Stimulated activated CD4-positive, alpha-beta T cell treated with anti-CD3 and anti-CD28 coated beads, TNF-alpha, amount 100 ng/mL, for 24 hours (primary cell): ENCODE measurements at regions not wholly inside any gene's neighbourhood (a gene's known extent, or its start where the extent isn't known, plus 50 kb on each side); places are given as distances from the start of the nearest gene placed in this dataset.
A peak's percentile ranks its signal among the peaks of the same experiment; 100 is the strongest.

Experiments
- DNase-seq, 3 experiments: peaks; one replicate each; pipeline ENCODE4 v3.0.0-alpha.2; 2020; ENCODE audit warnings: low read depth in 3 of 3

- no peak for DNase-seq
Observed at GRCh38 chr10:128221807-128222206, 95.6 kb upstream of the MKI67 start.

DNA sequence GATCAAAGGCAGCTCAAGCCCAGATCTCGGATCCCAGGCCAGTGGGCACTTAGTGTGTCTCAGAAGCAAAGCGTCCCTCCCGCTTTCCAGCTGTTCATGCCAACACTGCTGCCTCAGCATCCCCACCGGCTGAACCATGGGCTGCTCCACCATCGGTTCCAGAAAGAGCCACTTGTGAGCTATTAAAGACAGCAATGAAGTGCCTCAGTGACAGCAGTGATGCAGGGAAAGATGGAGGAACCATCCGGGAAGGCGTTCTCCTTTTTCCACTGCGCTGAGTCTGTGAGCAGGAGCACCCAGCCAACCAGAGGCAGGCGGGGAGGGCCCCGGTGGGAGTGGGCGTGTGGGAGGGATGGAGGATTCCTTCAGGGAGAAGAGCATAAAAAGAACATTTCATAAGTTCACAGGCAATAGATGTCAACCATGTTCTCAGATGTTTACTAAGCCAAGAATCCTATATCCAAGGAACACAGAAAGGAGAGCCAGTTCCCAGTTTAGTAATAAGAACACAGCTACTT, 96.2 kb upstream of the MKI67 start:
- no peak for DNase-seq

DNA sequence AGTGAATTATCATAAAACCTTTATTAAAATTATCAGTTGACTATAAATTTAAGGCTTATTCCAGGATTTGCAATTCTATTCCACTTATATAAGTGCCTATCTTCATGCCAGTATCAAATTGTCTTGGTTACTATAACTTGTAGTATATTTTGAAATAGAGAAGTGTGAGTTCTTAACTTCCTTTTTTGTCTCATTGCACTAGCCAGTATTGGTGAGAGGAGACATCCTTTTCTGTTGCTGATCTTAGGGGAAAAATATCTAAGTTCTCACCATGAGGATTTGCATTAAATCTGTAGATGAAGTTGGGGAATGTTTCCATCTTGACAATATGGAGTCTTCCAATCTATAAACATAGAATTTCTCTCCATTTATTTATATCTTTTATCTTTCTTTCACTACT, 104.2 kb upstream of the MKI67 start:
- no peak for DNase-seq

- DNase-seq: no peak
Observed at GRCh38 chr10:128233422-128233821, 107.2 kb upstream of the MKI67 start.

GRCh38 chr10:128237710-128238109, 111.5 kb upstream of the MKI67 start:
- DNase-seq: no peak

- no peak for DNase-seq
Observed at GRCh38 chr10:128241023-128241422, 114.8 kb upstream of the MKI67 start.

GRCh38 chr10:128242641-128243040, 116.4 kb upstream of the MKI67 start:
- no peak for DNase-seq

DNA sequence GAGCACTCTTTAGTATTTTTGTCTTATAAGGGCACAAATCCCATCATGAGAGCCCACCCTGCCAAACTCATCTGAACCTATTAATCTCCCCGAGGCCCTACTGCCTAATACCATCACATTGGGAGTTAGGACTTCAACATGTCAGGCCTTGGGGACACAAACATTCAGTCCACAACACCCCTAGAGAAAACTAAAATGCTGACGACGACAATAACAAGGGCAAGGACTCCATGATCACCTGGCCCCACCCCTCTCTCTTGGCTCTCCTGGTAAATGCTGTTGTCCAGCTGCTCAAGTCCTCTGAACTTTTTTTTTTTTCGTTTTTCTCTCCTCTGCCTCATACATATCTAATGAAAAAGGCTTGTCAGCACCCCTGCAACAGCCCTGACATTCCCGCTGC, 118.8 kb upstream of the MKI67 start:
- no peak for DNase-seq

DNA sequence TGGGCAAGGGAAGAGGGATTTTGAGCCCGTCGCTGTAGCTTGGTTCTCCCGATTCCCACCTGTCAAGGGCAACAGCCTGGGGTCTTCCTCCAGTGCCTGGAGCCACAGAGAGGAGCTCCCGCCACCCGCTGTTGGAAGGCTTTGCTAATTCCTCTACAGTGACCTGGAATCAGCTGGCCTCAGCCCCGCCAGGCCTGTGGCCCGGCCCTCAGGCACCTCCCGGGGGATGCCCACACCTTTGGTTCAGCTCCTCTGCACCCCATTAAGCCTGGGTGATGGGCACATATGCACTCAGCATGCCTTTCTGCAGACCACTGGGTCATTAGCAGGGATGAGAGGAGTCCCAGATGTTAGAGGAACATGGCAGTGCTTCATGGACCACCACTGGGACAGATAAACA, 121.4 kb upstream of the MKI67 start:
- no peak for DNase-seq

DNA sequence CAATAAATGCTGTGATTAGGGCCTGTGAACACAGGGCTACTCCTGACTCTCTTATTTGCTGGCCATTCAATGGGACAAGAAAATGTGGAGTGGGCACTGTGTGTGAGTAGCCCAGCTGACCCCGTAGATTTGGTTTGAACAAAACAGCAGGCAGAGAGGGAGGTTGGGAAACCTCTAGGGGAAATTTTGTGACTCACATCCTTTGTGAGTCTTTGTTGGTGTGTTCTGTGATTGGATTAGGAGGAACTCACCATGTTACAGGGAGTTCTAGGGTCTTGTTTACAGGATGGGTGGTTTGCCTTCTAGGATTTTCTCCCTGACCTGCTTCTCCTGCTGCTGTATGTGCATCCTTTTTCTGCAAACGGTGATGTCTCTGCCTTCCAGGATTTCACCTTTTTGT, 128.3 kb upstream of the MKI67 start:
- no peak for DNase-seq

DNA sequence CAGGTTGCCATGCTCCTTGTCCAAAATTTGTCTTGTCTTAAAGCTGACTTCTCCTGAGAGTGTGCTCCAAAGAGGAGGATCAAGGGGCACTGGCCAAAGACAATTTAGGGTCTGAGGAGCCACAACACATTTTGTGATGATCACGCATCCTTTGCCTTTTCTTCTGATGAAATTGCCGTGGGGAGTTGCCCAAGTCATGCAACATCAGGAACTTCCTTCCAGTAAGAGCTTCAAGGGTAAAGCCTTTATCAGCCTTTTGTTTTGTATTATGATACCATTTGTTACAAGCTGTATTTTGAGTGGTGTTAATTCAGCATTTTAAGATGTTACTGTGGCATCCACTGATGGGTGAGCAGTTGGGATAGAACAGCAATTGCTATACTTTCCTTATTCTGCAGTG, 131.2 kb upstream of the MKI67 start:
- no peak for DNase-seq

GRCh38 chr10:128258421-128258976, 132.3 kb upstream of the MKI67 start:
- no peak for DNase-seq

GRCh38 chr10:128263891-128264688, 137.9 kb upstream of the MKI67 start:
- DNase-seq: peak in 2 of 3 experiments; percentile 8 to 46

DNA sequence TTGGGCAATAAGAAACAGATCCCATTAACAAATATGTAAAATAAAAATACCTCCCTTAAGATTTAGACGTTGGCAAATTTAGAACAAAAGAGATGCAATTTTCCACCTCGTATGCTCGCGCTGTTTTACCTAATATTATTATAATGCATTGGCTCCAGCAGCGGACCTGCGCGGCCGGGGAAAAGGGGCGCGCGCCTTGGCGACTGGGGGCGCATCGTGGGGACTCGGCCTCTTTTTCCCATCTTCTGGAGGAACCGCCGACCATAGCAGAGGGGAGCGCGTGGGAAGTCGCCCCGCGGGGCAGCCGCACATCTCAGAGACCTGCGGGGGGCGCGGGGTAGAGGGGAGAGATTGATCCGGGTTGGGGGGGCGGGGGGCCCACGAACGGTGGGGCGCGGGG, 139.4 kb upstream of the MKI67 start:
- DNase-seq: no peak

DNA sequence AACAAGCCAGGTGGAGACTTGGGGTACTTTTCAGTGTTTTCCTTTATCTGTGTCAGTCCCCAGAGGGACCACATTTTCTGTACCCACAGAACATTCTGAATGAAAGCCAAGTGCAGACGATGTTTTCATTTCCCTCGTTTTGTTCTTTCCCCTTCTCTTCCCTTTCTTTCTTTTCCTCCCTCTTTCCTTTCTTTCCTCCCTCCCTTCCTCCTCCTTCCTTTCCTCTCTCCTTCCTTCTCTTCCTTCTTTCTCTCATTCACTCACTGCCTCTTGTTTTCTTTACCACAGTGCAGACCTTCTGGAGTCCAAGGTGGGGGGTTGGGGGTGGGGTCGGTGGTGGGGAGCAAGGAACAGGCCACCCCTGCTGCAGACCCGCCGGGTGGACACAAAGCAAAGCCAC, 141.4 kb upstream of the MKI67 start:
- DNase-seq: no peak

- no peak for DNase-seq
Observed at GRCh38 chr10:128268015-128268722, 141.9 kb upstream of the MKI67 start.

DNA sequence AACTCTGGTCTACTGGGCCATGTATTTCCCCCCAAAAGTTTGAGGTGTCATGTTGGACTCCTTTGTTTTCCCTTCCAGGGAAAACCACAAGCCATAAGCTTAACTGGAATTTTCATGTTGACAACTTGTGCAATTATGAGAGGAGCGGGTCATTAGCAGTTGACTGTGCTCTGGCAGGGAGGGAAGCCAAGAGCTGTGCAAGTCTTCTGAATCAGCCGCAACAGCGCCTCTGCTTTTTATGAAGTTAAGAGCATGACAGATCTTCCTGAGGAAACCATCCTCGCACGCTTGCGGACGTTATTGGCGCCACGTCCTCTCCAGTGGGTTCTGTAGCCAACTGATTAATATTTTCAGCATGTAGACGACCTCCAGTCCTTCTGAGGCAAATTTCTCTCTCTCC, 148.7 kb upstream of the MKI67 start:
- DNase-seq: no peak

DNA sequence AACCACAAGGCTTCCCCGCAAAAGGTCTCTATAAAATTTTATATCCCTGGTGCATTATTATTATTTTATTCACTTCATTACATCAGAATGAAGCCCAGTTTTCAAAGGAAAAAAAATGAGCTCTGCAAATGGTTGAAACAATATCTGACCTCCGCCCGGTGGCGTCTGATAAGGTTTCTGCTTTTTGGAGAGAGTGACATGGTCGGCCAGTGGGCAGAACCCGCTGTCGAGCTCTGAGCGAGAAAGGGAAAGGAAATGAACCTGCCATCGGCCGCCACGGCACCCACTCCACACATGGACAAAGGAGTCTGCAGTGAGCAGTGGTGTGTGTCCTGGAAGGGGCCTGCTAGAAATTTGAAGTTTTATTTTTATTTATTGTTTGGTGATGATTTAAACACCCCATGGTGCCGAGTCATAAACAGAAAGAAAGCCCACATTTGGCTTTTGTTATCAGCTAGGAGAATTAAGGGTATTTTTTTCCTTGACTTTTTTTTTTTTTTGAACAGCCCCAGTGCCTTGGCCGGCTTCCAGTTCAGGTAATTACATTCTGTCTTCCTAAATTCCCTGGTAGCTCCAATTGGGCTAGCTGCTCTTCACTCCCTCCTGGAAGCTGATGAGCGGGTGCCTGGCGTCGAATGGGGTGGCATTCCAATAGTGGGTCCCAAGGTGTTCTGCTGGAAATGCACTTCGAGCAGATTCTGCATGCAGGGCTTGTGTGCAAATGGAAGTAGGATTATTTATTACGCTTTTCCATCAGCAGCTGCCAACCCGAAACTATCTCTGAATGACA, 149.4 kb upstream of the MKI67 start:
- DNase-seq: no peak

DNA sequence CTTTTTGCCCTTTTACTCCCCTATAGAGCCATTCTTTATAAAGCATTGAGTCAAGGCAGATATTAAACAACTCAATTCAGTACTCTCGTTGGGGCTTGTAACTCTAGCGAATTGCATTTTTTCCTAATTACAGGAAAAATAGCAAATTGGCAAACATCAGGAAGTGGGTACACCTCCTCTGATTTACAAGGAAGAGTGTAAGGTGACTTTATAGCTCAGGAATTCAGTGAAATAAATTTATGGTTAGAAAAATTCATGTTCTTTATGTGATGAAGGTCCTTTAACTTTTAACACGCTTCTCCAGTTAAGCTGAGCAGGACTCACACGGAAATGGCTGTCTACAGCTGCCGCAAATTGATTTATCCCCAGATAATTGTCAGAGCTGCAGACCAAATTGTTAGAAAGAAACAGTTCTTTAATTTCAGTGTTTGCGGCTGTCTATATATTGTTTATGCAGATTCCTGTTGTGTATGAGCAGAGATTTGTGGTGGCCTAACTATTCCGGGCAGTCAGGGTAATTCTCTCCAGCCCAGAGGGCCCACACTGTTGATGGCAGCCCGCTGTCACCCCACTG, 151.1 kb upstream of the MKI67 start:
- DNase-seq: no peak

DNA sequence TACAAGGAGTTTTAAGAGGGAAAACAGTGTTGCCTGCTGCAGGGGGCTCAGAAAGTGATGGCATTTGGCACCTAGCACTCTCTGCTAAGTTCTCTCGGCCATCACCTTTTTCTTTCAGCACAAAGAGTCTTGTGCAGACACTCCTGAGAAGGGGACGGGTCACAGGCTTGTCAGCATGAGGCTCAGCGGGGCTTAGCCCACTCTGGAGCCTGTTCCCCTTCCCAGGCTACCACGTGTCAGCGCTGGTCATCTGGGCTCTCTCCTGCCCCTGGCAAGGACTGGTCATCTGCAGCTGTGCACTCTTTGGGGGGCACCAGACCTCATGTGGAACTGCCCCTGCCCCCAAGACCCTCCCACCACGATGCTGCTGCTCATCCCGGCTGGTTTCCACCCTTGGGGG, 152.1 kb upstream of the MKI67 start:
- no peak for DNase-seq

- DNase-seq: no peak
Observed at GRCh38 chr10:128280271-128280670, 154.0 kb upstream of the MKI67 start.

DNA sequence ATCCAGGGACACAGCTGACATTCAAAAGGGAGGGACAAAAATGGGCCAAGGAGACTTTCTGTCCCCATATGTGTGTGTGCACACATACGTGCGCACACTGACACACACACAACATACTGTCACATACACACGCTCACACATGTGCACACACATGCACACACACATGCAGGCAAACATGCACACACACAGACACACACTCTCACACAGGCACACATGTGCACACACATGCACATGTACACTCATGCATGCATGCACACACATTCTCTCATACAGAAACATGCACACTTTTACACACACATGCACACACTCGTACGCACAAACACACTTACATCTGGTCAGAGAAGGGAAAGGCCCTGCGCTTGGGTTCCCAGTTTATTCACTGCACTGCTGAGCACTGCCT, 155.1 kb upstream of the MKI67 start:
- DNase-seq: no peak
